DND-41 (cell line): ENCODE measurements at regions not wholly inside any gene's neighbourhood (a gene's known extent, or its start where the extent isn't known, plus 50 kb on each side); places are given as distances from the start of the nearest gene placed in this dataset.

Source experiments
- ATAC-seq: fragments of 200-7000 bp; cut with Tn5 transposase; 3 replicates; pipeline ENCODE4 v1.9.1; 2021; ENCODE audit warnings: low read depth; ENCODE audit not compliant: insufficient read depth
- DNase-seq: peaks from one replicate; pipeline ENCODE4 v3.0.0-alpha.2; 2020
- H2AFZ ChIP-seq: 2 replicates; pipeline ENCODE4 v1.6.0; 2012; ENCODE audit warnings: low read depth, low read length
- H3K27ac ChIP-seq: 2 replicates; pipeline ENCODE4 v1.5.1; 2012; ENCODE audit warnings: low read length, inconsistent platforms
- H3K27me3 ChIP-seq: fragments of 200-600 bp; sonication (generic); 2 replicates; pipeline ENCODE4 v1.6.0; 2012; ENCODE audit warnings: low read length, mild to moderate bottlenecking, inconsistent platforms; ENCODE audit not compliant: insufficient read depth, poor library complexity
- H3K36me3 ChIP-seq: 2 replicates; pipeline ENCODE4 v1.5.1; 2012; ENCODE audit warnings: low read length, inconsistent platforms; ENCODE audit not compliant: insufficient read depth
- H3K4me1 ChIP-seq: 2 replicates; pipeline ENCODE4 v1.5.1; 2012; ENCODE audit warnings: mild to moderate bottlenecking, low read length; ENCODE audit not compliant: insufficient read depth
- H3K4me2 ChIP-seq: 2 replicates; pipeline ENCODE4 v1.6.0; 2012; ENCODE audit warnings: mild to moderate bottlenecking, moderate library complexity, low read length, inconsistent platforms; ENCODE audit not compliant: insufficient read depth
- H3K4me3 ChIP-seq, 2 experiments: fragments of 200-600 bp in 1 of 2; shearing (Covaris generic) in 1 of 2; 2 replicates each; pipeline ENCODE4 v1.5.1; 2012 to 2016; ENCODE audit warnings: inconsistent platforms in 2 of 2, low read length in 2 of 2, mild to moderate bottlenecking in 2 of 2, low read depth in 1 of 2, moderate library complexity in 1 of 2
- H3K79me2 ChIP-seq: 2 replicates; pipeline ENCODE4 v1.6.0; 2012; ENCODE audit warnings: low read length, inconsistent platforms; ENCODE audit not compliant: insufficient read depth
- H3K9ac ChIP-seq: 2 replicates; pipeline ENCODE4 v1.6.0; 2012; ENCODE audit warnings: low read depth, mild to moderate bottlenecking, inconsistent platforms, low read length, moderate library complexity
- H3K9me3 ChIP-seq: 2 replicates; pipeline ENCODE4 v1.5.1; 2012; ENCODE audit warnings: low read length, moderate library complexity, mild to moderate bottlenecking, inconsistent platforms; ENCODE audit not compliant: insufficient read depth, severe bottlenecking
- H4K20me1 ChIP-seq: 2 replicates; pipeline ENCODE4 v1.6.0; 2012; ENCODE audit warnings: low read length; ENCODE audit not compliant: insufficient read depth
- EZH2 ChIP-seq: IDR thresholded peaks from 3 replicates; pipeline ENCODE4 v1.6.1; 2012; ENCODE audit warnings: borderline replicate concordance, low read depth, mild to moderate bottlenecking, moderate library complexity, low read length, inconsistent platforms; ENCODE audit not compliant: severe bottlenecking
- TF ChIP-seq, protein P1 (sequence below): IDR thresholded peaks from 2 replicates; pipeline ENCODE4 v1.5.1; 2012; ENCODE audit warnings: borderline replicate concordance, low read length, moderate library complexity, mild to moderate bottlenecking; ENCODE audit not compliant: poor library complexity, severe bottlenecking; ENCODE audit errors: extremely low read depth

DNA sequence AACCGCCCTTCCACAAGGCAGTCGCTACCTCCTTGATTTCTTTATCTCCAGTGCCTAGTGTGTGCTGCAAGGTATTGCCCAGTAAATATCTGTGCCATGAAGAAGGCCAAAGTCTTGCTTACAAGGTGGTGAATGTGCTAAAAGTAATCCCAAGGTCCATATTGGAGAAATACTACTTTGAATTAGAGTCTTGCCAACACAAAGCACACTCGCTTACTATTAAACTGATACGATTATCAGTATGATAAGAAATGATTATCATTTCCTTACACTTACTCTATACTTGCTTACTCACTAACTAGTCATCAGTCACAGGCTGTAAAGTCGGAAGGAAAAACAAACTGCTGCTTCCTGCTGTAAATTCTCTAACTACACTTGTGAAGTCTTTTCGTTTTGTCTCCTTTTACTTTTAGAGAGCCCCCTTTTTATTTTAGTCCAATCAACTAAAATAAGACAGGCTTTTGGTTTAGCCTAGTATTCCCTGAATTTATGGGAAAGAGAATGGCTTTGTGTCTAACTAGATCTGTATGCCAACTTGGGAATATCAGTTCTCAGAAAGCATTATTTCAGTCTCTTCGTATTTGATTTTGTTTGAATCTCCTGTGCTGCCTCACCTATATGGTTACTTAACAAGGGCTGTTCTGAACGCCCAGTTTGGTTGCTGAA lies 107.1 kb upstream of the TSC22D2 start:
- no peak overlapping the region for H3K4me3 ChIP-seq
- TF ChIP-seq, protein P1, sequence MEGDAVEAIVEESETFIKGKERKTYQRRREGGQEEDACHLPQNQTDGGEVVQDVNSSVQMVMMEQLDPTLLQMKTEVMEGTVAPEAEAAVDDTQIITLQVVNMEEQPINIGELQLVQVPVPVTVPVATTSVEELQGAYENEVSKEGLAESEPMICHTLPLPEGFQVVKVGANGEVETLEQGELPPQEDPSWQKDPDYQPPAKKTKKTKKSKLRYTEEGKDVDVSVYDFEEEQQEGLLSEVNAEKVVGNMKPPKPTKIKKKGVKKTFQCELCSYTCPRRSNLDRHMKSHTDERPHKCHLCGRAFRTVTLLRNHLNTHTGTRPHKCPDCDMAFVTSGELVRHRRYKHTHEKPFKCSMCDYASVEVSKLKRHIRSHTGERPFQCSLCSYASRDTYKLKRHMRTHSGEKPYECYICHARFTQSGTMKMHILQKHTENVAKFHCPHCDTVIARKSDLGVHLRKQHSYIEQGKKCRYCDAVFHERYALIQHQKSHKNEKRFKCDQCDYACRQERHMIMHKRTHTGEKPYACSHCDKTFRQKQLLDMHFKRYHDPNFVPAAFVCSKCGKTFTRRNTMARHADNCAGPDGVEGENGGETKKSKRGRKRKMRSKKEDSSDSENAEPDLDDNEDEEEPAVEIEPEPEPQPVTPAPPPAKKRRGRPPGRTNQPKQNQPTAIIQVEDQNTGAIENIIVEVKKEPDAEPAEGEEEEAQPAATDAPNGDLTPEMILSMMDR, result no peak
- TF ChIP-seq EZH2, result no peak
- no peaks in the 10 kb centered on the region for H3K36me3 ChIP-seq
- no peak overlapping the region for H3K27ac ChIP-seq
- DNase-seq, result no peak
- peaks cover 30% of the 10 kb centered on the region for H3K27me3 ChIP-seq
- H3K4me1 ChIP-seq, result no peaks in the 10 kb centered on the region
- H3K9ac ChIP-seq, result no peak overlapping the region
- ATAC-seq, result no peak
- H3K4me2 ChIP-seq, result no peak overlapping the region
- no peaks in the 10 kb centered on the region for H3K9me3 ChIP-seq
- H3K79me2 ChIP-seq, result no peaks in the 10 kb centered on the region
- no peaks in the 10 kb centered on the region for H4K20me1 ChIP-seq
- no peak overlapping the region for H2AFZ ChIP-seq

DNA sequence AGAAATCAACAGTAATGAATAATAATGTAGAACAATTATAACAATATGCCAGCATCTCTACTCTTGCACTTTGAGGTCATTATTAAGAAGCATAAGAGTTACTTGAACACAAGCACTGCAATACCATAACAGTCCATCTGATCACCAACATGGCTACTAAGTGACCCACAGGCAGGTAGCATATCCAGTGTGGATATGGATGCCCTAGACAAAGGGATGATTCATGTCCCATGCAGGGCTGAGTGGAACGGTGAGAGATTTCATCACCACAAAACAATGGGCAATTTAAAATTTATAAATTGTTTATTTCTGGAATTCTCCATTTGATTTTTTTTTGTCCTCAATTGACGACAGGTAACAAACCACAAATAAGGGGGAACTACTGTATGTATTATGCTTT lies 107.7 kb upstream of the TSC22D2 start:
- no peak overlapping the region for H3K27ac ChIP-seq
- ATAC-seq, result no peak
- H3K36me3 ChIP-seq, result no peaks in the 10 kb centered on the region
- DNase-seq, result no peak
- no peak overlapping the region for H2AFZ ChIP-seq
- H3K9ac ChIP-seq, result no peak overlapping the region
- H3K4me1 ChIP-seq, result no peaks in the 10 kb centered on the region
- no peaks in the 10 kb centered on the region for H3K9me3 ChIP-seq
- H3K4me2 ChIP-seq, result no peak overlapping the region
- peaks cover 25% of the 10 kb centered on the region for H3K27me3 ChIP-seq
- no peaks in the 10 kb centered on the region for H3K79me2 ChIP-seq
- no peak for TF ChIP-seq EZH2
- TF ChIP-seq, protein P1, result no peak
- H3K4me3 ChIP-seq, result no peak overlapping the region
- no peaks in the 10 kb centered on the region for H4K20me1 ChIP-seq

DNA sequence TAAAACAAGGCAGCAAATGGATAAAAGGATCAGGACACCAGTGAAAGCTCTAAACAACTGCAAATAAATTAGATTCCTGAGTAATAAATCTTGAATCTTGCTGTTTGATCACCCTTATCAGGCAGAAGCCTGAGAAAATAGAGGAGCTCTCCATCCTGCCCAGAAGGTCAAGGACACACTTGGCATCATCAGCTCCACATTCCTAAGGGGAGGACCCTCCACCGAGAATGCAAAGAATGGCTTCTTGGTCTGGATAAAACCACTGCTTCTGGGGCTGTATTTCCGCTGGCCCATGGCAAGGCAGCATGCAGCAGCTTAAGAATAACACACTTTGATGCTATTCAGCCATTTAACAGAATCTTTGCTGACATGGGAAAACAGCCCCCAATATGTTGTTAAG lies 108.9 kb upstream of the TSC22D2 start:
- Histone ChIP-seq H2AFZ (no peak overlapping the region), H3K27ac (no peak overlapping the region), H3K4me2 (no peak overlapping the region), H3K79me2 (no peaks in the 10 kb centered on the region), H3K9ac (no peak overlapping the region), H3K36me3 (no peaks in the 10 kb centered on the region), H3K4me1 (no peaks in the 10 kb centered on the region), H3K4me3 (no peak overlapping the region), H4K20me1 (no peaks in the 10 kb centered on the region), H3K27me3 (peaks cover 28% of the 10 kb centered on the region), H3K9me3 (no peaks in the 10 kb centered on the region)
- DNase-seq (no peak), ATAC-seq (no peak)
- TF ChIP-seq EZH2, result no peak
- TF ChIP-seq, protein P1, result no peak
